Keratinocyte (primary cell): ENCODE measurements at regions not wholly inside any gene's neighbourhood (a gene's known extent, or its start where the extent isn't known, plus 50 kb on each side); places are given as distances from the start of the nearest gene placed in this dataset.

Experiments used
- EZH2 ChIP-seq: IDR thresholded peaks from one replicate; pipeline ENCODE4 v1.6.1; 2012; ENCODE audit warnings: inconsistent platforms, mild to moderate bottlenecking, low read length, moderate library complexity
- TF ChIP-seq, protein P1 (sequence below), 3 experiments: IDR thresholded peaks in 1 of 3; conservative IDR thresholded peaks in 1 of 3; optimal IDR thresholded peaks in 1 of 3; 2 replicates in 2 of 3; 3 replicates in 1 of 3; pipeline versions ENCODE3 to v1.5.1; 2011; ENCODE audit warnings: low read length in 3 of 3, mild to moderate bottlenecking in 3 of 3, moderate library complexity in 2 of 3, control low read depth in 1 of 3, inconsistent platforms in 1 of 3; ENCODE audit not compliant: insufficient read depth in 2 of 3; ENCODE audit errors: extremely low read depth in 1 of 3

DNA sequence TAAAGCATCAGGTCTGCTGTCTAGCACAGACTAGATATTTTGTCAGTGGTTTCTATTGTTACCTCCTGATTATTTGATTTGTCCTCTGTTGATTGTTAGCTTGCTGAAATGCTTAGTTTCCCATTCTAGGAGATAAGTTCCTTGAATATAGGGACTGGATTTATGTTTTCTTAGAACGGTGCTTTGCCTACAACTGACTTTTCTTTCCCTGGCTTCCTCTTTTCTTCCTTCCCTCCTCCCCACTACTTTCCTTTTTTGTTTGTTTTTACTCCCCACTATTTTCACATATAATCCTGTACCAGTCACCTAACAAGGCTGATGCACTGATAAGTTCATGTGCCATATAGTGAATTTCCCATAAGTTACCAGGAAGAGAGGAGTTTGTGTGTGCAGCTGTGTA, 58.5 kb upstream of the METAP2 start:
- TF ChIP-seq, protein P1, sequence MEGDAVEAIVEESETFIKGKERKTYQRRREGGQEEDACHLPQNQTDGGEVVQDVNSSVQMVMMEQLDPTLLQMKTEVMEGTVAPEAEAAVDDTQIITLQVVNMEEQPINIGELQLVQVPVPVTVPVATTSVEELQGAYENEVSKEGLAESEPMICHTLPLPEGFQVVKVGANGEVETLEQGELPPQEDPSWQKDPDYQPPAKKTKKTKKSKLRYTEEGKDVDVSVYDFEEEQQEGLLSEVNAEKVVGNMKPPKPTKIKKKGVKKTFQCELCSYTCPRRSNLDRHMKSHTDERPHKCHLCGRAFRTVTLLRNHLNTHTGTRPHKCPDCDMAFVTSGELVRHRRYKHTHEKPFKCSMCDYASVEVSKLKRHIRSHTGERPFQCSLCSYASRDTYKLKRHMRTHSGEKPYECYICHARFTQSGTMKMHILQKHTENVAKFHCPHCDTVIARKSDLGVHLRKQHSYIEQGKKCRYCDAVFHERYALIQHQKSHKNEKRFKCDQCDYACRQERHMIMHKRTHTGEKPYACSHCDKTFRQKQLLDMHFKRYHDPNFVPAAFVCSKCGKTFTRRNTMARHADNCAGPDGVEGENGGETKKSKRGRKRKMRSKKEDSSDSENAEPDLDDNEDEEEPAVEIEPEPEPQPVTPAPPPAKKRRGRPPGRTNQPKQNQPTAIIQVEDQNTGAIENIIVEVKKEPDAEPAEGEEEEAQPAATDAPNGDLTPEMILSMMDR (optimal IDR thresholded peaks at IDR 0.05 in 1 of 3, IDR thresholded peaks at IDR 0.05 in 1 of 3, conservative IDR thresholded peaks at IDR 0.05 in 1 of 3; ENCODE audit: extremely low read depth in 1 of 3, insufficient read depth in 2 of 3, low read length in 3 of 3), result no peak
- no peak for TF ChIP-seq EZH2
